ENCODE measurements at regions not wholly inside any gene's neighbourhood (a gene's known extent, or its start where the extent isn't known, plus 50 kb on each side); places are given as distances from the start of the nearest gene placed in this dataset.

DNA sequence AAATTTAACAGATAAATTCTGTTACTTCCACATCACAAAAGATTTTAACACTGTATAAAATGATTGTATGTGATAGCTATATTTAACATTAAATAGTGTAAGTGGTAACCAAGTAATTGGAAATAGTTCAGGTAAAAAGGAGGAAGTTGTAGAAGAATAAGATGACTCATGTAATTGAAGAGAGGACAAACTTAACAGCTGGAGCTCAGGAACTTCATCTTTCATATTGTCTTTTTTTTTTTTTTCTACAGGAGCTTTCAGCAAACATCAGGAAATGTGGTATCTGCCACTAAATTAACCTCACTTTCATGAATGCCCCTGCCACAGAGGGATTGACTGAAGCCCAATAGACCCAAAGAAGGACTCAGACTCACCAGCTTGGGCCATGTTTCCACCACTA is 188.4 kb upstream of the VEGFC start:
- TF ChIP-seq, protein P1, sequence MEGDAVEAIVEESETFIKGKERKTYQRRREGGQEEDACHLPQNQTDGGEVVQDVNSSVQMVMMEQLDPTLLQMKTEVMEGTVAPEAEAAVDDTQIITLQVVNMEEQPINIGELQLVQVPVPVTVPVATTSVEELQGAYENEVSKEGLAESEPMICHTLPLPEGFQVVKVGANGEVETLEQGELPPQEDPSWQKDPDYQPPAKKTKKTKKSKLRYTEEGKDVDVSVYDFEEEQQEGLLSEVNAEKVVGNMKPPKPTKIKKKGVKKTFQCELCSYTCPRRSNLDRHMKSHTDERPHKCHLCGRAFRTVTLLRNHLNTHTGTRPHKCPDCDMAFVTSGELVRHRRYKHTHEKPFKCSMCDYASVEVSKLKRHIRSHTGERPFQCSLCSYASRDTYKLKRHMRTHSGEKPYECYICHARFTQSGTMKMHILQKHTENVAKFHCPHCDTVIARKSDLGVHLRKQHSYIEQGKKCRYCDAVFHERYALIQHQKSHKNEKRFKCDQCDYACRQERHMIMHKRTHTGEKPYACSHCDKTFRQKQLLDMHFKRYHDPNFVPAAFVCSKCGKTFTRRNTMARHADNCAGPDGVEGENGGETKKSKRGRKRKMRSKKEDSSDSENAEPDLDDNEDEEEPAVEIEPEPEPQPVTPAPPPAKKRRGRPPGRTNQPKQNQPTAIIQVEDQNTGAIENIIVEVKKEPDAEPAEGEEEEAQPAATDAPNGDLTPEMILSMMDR (IDR thresholded peaks at IDR 0.05; ENCODE audit: low read depth, low read length, poor library complexity, severe bottlenecking): no peak
- TF ChIP-seq EZH2phosphoT487 (IDR thresholded peaks at IDR 0.05; ENCODE audit: borderline replicate concordance, low read length): no peak
